ENCODE measurements at regions not wholly inside any gene's neighbourhood (a gene's known extent, or its start where the extent isn't known, plus 50 kb on each side); places are given as distances from the start of the nearest gene placed in this dataset.

DNA sequence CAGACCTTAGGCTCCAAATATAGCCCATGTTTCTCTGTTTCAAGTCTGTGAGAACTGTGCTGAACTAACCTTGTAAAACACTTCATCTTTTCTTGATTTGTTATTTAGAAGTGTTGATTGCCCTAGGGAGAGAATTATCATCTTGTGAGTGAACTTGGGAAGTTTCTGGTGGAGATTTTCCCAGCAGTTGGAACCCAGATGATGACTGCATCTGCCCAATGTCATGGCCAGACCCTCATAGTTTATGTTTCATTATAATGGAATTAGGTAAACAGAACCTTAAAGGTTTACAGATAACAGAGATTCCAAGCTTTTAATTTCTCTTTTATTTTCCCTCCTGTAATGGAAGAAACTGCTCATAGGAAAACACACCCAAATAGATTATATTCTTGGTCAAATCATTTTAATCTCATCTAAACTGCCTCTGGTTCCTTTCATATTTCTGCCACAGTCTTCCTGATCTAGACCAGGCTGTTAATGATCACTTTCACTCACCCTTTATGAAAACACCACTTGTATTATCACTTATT lies 569.1 kb downstream of the KCTD12 start:
- H3K4me3 Mint-ChIP-seq: no peak overlapping the region
- TF ChIP-seq, protein P1, sequence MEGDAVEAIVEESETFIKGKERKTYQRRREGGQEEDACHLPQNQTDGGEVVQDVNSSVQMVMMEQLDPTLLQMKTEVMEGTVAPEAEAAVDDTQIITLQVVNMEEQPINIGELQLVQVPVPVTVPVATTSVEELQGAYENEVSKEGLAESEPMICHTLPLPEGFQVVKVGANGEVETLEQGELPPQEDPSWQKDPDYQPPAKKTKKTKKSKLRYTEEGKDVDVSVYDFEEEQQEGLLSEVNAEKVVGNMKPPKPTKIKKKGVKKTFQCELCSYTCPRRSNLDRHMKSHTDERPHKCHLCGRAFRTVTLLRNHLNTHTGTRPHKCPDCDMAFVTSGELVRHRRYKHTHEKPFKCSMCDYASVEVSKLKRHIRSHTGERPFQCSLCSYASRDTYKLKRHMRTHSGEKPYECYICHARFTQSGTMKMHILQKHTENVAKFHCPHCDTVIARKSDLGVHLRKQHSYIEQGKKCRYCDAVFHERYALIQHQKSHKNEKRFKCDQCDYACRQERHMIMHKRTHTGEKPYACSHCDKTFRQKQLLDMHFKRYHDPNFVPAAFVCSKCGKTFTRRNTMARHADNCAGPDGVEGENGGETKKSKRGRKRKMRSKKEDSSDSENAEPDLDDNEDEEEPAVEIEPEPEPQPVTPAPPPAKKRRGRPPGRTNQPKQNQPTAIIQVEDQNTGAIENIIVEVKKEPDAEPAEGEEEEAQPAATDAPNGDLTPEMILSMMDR (IDR thresholded peaks at IDR 0.05): no peak
- peaks cover 10% of the 10 kb centered on the region for H3K9me3 Mint-ChIP-seq
- H3K27me3 Mint-ChIP-seq (ENCODE audit: insufficient read depth): no peaks in the 10 kb centered on the region
- H3K36me3 Mint-ChIP-seq (ENCODE audit: low read depth): no peaks in the 10 kb centered on the region
- DNase-seq: no peak
- H3K27ac Mint-ChIP-seq: no peak overlapping the region
- no peaks in the 10 kb centered on the region for H3K4me1 Mint-ChIP-seq (ENCODE audit: low read depth)

DNA sequence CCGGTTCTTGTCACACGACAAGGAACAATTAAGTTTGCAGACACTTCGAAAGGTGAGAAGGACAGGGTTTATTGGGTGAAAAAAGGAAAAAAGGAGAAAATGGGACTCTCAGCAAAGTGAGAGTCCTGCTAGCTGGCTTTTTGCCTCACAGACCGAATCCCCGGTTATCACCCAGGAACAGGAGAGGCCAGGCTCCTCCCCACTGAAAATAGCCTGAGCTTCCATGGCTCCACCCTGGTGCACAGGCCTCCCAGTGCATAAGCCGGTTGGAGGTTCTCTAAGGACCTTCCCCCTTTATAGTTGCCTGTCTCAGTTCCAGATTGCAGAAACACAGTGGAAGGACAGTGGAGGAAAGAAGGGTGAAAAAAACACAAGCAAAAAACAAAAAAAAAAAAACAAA lies 571.7 kb downstream of the KCTD12 start:
- Mint-ChIP-seq H3K4me3 (no peak overlapping the region), H3K4me1 (ENCODE audit: low read depth) (no peaks in the 10 kb centered on the region), H3K9me3 (peaks cover 4% of the 10 kb centered on the region; the same call in 1 of the 2 replicates), H3K27me3 (ENCODE audit: insufficient read depth) (no peaks in the 10 kb centered on the region), H3K36me3 (ENCODE audit: low read depth) (no peaks in the 10 kb centered on the region), H3K27ac (no peak overlapping the region)
- TF ChIP-seq, protein P1 (IDR thresholded peaks at IDR 0.05): no peak
- no peak for DNase-seq

DNA sequence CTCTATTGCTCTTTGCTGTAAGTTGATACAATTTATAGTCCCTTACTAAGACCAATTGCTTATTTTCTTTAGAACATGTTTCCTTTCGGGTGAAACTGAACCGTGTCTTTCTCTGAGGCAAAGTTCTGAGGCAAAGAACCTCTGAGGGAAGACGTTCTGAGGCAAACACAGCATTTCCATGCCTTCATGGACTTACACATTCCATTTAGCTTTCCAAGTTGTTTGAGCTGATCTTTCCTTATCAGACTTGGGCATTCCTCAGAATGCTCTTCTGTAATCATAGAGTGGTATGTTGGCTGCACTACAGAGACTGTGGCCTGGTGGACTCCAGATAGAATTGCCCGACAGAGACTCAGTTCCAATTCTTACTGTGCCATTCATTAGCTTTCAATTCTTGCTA lies 579.1 kb downstream of the KCTD12 start:
- Mint-ChIP-seq H3K27ac (no peak overlapping the region), H3K36me3 (ENCODE audit: low read depth) (no peaks in the 10 kb centered on the region), H3K27me3 (ENCODE audit: insufficient read depth) (no peaks in the 10 kb centered on the region), H3K9me3 (no peaks in the 10 kb centered on the region; the same call in 1 of the 2 replicates), H3K4me3 (no peak overlapping the region), H3K4me1 (ENCODE audit: low read depth) (no peaks in the 10 kb centered on the region)
- TF ChIP-seq, protein P1 (IDR thresholded peaks at IDR 0.05): no peak
- DNase-seq: no peak

DNA sequence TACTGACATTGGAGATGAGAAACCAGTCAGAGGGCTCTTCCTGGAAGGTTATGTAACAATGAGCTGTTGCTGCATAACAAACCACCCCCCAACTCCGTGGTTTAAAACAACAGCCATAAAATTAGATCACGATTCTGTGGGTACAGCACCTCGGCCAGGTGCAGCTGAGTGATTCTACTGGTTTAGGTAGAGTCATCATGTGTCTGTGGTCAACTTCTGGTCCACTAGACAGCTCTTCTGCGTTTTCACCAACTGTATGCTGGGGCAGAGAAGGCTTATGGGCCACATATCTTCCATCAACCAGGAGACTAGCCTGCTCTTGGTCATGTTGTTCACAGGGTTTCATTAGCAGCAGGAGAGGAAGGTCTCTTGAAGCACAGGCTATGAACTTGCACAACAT lies 585.5 kb downstream of the KCTD12 start:
- no peaks in the 10 kb centered on the region; the same call in 1 of the 2 replicates for H3K27me3 Mint-ChIP-seq (ENCODE audit: insufficient read depth)
- no peaks in the 10 kb centered on the region; the same call in 1 of the 2 replicates for H3K36me3 Mint-ChIP-seq (ENCODE audit: low read depth)
- no peaks in the 10 kb centered on the region for H3K4me1 Mint-ChIP-seq (ENCODE audit: low read depth)
- TF ChIP-seq, protein P1 (IDR thresholded peaks at IDR 0.05): no peak
- peaks cover 11% of the 10 kb centered on the region for H3K9me3 Mint-ChIP-seq
- no peak for DNase-seq
- no peak overlapping the region for H3K27ac Mint-ChIP-seq
- no peak overlapping the region for H3K4me3 Mint-ChIP-seq

DNA sequence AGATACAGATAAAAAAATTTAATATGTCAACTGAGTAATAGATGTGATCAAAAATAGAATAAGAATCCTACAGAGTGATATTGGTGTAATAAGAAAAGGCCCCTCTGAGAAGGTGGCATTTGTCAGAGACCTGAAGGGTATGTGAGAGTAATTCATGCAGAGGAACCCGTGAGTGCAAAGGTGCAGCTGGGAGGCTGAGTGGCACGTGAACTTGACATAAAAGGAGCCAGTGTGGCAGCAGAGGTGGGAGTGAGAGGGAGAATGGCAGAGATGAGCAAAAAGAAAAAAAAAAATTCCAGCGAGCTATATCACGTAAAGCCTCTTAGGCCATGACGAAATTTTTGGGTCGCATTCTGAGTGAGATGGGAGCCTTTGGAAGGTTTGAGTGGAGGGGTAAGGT lies 588.9 kb downstream of the KCTD12 start:
- H3K27me3 Mint-ChIP-seq (ENCODE audit: insufficient read depth): no peaks in the 10 kb centered on the region; the same call in 1 of the 2 replicates
- DNase-seq: no peak
- H3K27ac Mint-ChIP-seq: no peak overlapping the region
- TF ChIP-seq, protein P1 (IDR thresholded peaks at IDR 0.05): no peak
- H3K4me3 Mint-ChIP-seq: no peak overlapping the region
- peaks cover 4% of the 10 kb centered on the region; the same call in 1 of the 2 replicates for H3K36me3 Mint-ChIP-seq (ENCODE audit: low read depth)
- no peaks in the 10 kb centered on the region; the same call in 1 of the 2 replicates for H3K4me1 Mint-ChIP-seq (ENCODE audit: low read depth)
- H3K9me3 Mint-ChIP-seq: peaks cover 11% of the 10 kb centered on the region
